ENCODE measurements at regions not wholly inside any gene's neighbourhood (a gene's known extent, or its start where the extent isn't known, plus 50 kb on each side); places are given as distances from the start of the nearest gene placed in this dataset.

GRCh38 chr16:35480361-35480760 lies 2020.9 kb downstream of the TP53TG3F start:
- Histone ChIP-seq H3K79me2 (ENCODE audit: insufficient read depth, low read length) (no peaks in the 10 kb centered on the region), H3K36me3 (ENCODE audit: insufficient read depth, low read length) (no peaks in the 10 kb centered on the region), H3K27me3 (ENCODE audit: insufficient read depth, low read length) (no peaks in the 10 kb centered on the region), H3K27ac (ENCODE audit: low read depth, low read length, poor library complexity, severe bottlenecking) (no peak overlapping the region), H3K4me1 (ENCODE audit: insufficient read depth, low read length, severe bottlenecking) (no peaks in the 10 kb centered on the region), H3F3A (ENCODE audit: insufficient read depth, low read length) (no peaks in the 10 kb centered on the region), H3K4me2 (ENCODE audit: low read length) (no peak overlapping the region), H2AFZ (ENCODE audit: low read length) (no peak overlapping the region), H3K9ac (ENCODE audit: low read length) (no peak overlapping the region), H3K9me2 (ENCODE audit: low read depth, low read length) (no peaks in the 10 kb centered on the region), H3K4me3 (ENCODE audit: low read depth, low read length, poor library complexity, severe bottlenecking) (no peak overlapping the region), H3K9me3 (ENCODE audit: low read length) (no peaks in the 10 kb centered on the region), H4K20me1 (ENCODE audit: insufficient read depth, low read length) (no peaks in the 10 kb centered on the region)
- TF ChIP-seq CTCF (IDR thresholded peaks at IDR 0.05; ENCODE audit: low read length) (no peak), EZH2 (IDR thresholded peaks at IDR 0.05; ENCODE audit: borderline replicate concordance, low read length) (no peak)

GRCh38 chr16:35480988-35481387 lies 2021.6 kb downstream of the TP53TG3F start:
- H3K4me1 ChIP-seq (ENCODE audit: insufficient read depth, low read length, severe bottlenecking): no peaks in the 10 kb centered on the region
- no peaks in the 10 kb centered on the region for H3F3A ChIP-seq (ENCODE audit: insufficient read depth, low read length)
- no peaks in the 10 kb centered on the region for H3K27me3 ChIP-seq (ENCODE audit: insufficient read depth, low read length)
- no peak overlapping the region for H3K4me2 ChIP-seq (ENCODE audit: low read length)
- TF ChIP-seq EZH2 (IDR thresholded peaks at IDR 0.05; ENCODE audit: borderline replicate concordance, low read length) (no peak), CTCF (IDR thresholded peaks at IDR 0.05; ENCODE audit: low read length) (no peak)
- no peak overlapping the region for H2AFZ ChIP-seq (ENCODE audit: low read length)
- H3K9me3 ChIP-seq (ENCODE audit: low read length): no peaks in the 10 kb centered on the region
- H3K79me2 ChIP-seq (ENCODE audit: insufficient read depth, low read length): no peaks in the 10 kb centered on the region
- H3K36me3 ChIP-seq (ENCODE audit: insufficient read depth, low read length): no peaks in the 10 kb centered on the region
- H3K4me3 ChIP-seq (ENCODE audit: low read depth, low read length, poor library complexity, severe bottlenecking): no peak overlapping the region
- H3K9ac ChIP-seq (ENCODE audit: low read length): no peak overlapping the region
- no peaks in the 10 kb centered on the region for H3K9me2 ChIP-seq (ENCODE audit: low read depth, low read length)
- no peak overlapping the region for H3K27ac ChIP-seq (ENCODE audit: low read depth, low read length, poor library complexity, severe bottlenecking)
- no peaks in the 10 kb centered on the region for H4K20me1 ChIP-seq (ENCODE audit: insufficient read depth, low read length)

GRCh38 chr16:35485915-35486314 lies 2026.5 kb downstream of the TP53TG3F start:
- H3K4me2 ChIP-seq (ENCODE audit: low read length): no peak overlapping the region
- H3K27ac ChIP-seq (ENCODE audit: low read depth, low read length, poor library complexity, severe bottlenecking): no peak overlapping the region
- H3K9ac ChIP-seq (ENCODE audit: low read length): no peak overlapping the region
- TF ChIP-seq EZH2 (IDR thresholded peaks at IDR 0.05; ENCODE audit: borderline replicate concordance, low read length) (no peak), CTCF (IDR thresholded peaks at IDR 0.05; ENCODE audit: low read length) (no peak)
- no peaks in the 10 kb centered on the region for H3F3A ChIP-seq (ENCODE audit: insufficient read depth, low read length)
- H3K4me1 ChIP-seq (ENCODE audit: insufficient read depth, low read length, severe bottlenecking): no peaks in the 10 kb centered on the region
- H3K79me2 ChIP-seq (ENCODE audit: insufficient read depth, low read length): no peaks in the 10 kb centered on the region
- no peak overlapping the region for H2AFZ ChIP-seq (ENCODE audit: low read length)
- H3K4me3 ChIP-seq (ENCODE audit: low read depth, low read length, poor library complexity, severe bottlenecking): no peak overlapping the region
- H3K27me3 ChIP-seq (ENCODE audit: insufficient read depth, low read length): no peaks in the 10 kb centered on the region
- no peaks in the 10 kb centered on the region for H3K9me3 ChIP-seq (ENCODE audit: low read length)
- no peaks in the 10 kb centered on the region for H3K36me3 ChIP-seq (ENCODE audit: insufficient read depth, low read length)
- no peaks in the 10 kb centered on the region for H4K20me1 ChIP-seq (ENCODE audit: insufficient read depth, low read length)
- no peaks in the 10 kb centered on the region for H3K9me2 ChIP-seq (ENCODE audit: low read depth, low read length)

Measured in OCI-LY1 (cell line).